ENCODE measurements at regions not wholly inside any gene's neighbourhood (a gene's known extent, or its start where the extent isn't known, plus 50 kb on each side); places are given as distances from the start of the nearest gene placed in this dataset.

- no peak for DNase-seq (ENCODE audit: low read depth in 2 of 2, low spot score in 1 of 2)
Measured at GRCh38 chr9:126123927-126124326, 202.7 kb upstream of the MVB12B start.

DNA sequence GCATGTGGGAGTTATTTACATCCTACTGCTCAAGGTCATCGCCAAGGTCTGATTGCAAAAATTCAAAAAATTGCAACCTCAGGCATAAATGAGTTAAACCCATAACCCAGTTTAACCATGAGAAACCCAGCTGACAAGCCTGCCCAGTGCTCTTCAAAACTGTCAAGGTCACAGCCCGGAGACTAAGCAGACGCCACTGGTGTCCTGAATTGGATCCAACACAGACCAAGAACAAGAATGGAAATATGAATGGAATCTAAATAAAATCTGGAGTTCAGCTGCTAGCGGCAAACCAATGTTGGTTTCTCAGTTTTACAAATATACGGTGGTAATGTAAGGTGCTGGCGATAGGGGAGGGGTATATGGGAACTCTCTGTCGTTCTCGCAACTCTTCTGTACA lies 201.5 kb upstream of the MVB12B start:
- no peak for DNase-seq (ENCODE audit: low read depth in 2 of 2, low spot score in 1 of 2)

DNA sequence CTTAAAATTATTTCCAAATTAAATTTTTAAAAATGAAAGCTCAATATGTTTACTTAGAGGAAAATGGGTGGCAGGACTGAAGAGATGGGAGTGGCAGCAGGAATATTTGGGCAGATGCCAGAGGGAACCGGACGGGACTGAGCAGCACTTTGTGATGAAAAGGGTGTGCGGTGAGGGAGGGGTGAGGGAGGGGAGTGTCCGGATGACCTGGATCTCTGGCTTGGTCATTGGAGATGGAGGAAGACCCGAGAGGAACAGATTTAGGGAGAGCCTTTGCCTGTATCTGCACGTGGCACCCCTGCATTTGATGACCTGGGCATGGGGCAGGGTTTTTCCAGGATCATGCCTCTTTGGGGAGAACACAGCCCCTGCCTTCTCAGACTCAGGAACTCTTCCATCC lies 201.1 kb upstream of the MVB12B start:
- no peak for DNase-seq (ENCODE audit: low read depth in 2 of 2, low spot score in 1 of 2)

DNA sequence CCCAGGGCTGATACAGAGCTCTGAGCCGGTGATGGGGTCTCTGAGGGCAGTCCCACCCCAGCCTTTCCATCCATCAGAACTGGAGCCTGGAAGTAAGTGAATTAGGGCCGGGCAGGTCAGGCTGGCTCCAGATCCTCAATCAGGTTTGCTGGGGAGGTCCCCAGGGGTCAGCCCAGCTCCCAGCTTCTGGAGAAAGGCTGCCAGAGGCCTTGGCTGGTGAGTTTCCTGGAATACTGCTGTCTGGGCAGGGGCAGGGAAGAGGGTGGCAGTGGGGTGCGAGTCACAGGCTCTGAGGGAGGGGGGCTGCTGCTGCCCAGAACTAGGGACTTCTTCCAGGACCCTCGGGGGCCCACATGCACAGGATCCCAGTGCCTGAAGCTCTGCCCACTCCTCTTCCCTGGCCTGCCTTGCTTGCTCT lies 200.6 kb upstream of the MVB12B start:
- no peak for DNase-seq (ENCODE audit: low read depth in 2 of 2, low spot score in 1 of 2)

- no peak for DNase-seq (ENCODE audit: low read depth in 2 of 2, low spot score in 1 of 2)
Measured at GRCh38 chr9:126126807-126127206, 199.8 kb upstream of the MVB12B start.

- no peak for DNase-seq (ENCODE audit: low read depth in 2 of 2, low spot score in 1 of 2)
Measured at GRCh38 chr9:126127591-126127990, 199.0 kb upstream of the MVB12B start.

DNA sequence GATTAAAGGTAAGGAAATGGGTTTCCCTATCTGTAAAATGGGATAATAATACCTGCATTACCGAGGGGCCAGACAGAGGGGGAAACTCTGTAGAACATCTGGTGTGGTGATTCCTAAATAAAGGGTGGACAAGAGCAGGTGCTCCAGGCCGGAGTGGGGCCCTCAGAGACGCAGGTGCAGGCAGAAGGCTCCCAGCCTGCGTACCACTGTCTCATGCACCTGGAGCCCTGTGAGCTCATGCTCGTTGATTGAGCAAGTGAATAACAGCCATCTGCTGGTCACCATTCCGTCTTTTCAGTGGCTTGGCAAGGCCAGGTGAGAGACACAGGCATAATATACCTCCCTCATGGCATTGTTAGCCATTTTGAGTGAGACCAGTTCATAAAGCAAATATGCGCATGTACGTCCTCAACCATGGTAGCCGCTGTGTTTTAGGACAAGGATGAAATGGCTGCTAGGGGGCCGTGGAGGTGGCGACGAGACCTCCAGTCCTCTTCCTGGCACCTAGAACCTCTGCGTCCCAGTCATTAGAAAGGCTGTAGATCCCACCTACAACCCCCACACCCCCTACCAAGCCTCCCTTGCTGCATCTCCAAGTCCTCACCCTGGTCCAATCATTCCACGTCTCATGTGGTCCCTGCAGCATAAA lies 198.0 kb upstream of the MVB12B start:
- DNase-seq (ENCODE audit: low read depth in 2 of 2, low spot score in 1 of 2) = no peak

DNA sequence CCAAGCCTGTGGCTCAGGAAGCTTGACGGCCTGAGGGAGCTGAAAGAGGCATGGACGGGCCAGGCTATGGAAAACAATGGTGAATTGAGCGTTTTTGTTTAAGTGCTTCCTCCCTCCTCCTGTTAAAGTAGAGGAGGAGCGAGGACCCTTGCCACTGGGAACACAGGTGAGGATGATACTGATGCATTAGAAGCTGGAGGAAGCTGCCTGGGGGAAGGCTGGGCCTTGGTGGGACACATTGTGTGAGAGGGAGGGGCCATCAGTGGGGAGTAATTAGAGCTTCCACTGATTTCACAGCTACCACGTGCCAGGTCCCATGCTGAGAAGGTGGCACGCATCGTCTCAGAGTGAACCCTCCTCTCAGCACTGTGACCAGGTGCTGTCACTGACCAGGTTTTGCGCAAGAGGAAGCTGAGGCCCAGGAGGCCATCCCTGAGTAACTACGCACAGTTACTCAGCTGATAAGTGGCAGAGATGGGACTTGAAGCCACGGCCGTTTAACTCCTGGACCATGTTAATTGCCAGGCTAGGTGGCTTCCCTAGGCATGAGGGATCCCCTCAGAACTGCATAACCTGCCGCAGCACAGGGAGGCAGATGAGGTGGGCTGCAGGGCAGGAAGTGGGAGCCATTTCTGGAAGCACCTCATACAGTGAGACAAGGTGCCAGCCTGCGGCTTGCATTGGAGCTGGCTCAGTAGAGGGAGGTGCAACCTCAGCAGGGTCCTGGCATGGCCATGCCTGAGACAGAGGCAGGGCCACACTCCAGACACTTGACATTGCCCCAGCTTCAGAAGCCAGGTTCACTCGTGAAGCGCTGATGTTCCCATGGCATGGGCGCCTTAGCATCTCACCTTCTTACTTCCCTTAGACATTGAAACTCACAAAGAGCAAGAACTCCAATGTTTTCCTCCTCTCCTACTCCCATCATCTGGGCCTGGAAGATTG lies 195.3 kb upstream of the MVB12B start:
- no peak for DNase-seq (ENCODE audit: low read depth in 2 of 2, low spot score in 1 of 2)

DNA sequence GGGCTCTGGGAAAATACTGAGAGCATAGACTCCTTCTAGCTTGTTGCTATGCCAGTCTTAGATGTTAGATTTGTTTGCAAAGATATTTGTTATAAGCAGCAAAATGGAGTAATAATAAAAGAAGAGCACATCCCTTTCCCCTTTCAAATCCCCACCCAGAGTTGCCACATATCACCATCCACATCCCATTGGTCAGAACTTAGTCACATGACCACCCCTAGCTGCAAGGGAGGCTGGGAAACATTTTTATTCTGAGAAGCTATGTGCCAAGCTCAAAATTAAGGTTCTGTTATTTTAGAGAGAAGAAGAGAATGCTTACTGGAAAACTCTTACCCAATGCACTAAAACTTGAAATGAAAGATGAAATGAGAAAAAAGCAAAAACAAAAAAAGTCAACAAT lies 193.9 kb upstream of the MVB12B start:
- DNase-seq (ENCODE audit: low read depth in 2 of 2, low spot score in 1 of 2) = no peak

- no peak for DNase-seq (ENCODE audit: low read depth in 2 of 2, low spot score in 1 of 2)
Measured at GRCh38 chr9:126144196-126144595, 182.4 kb upstream of the MVB12B start.

DNA sequence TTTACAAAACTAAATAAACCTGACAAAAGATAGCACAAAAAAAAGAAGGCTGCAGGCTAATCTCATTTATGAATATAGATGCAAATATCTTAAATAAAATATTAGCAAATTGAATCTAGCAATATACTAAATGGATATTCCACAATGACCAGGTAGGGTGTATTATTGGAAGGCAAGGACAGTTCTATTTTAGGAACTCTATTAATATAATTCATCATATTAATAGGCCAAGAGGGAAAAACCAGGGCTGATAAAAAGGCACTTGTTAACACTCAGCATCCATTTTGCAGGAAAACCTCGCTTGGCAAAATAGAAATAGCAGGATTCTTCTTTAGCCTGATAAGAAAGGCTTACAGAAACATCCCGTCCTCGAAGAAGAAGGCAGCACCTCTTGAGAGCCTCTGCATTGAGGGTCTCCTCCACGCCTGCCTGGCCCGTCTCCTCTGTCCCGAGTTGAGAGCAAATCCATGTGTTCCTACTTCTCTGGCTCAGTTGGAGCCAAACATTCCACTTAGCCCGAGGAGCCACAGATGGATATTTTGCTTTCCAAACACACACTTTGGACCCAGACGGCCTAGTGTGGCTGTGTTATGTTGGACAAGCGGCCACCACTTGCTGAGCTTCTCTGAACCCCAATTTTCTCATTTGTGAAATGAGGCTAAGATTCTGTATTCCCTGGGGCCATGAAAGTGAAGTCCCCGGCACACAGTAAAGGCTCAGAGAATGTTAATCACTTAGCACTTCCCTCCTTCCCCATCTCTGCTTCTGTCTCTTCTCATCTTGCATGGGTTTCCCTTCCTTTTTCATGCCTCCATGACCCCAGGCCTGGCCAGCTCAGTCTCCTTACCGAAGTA lies 181.8 kb upstream of the MVB12B start:
- DNase-seq (ENCODE audit: low read depth in 2 of 2, low spot score in 1 of 2) = no peak

DNA sequence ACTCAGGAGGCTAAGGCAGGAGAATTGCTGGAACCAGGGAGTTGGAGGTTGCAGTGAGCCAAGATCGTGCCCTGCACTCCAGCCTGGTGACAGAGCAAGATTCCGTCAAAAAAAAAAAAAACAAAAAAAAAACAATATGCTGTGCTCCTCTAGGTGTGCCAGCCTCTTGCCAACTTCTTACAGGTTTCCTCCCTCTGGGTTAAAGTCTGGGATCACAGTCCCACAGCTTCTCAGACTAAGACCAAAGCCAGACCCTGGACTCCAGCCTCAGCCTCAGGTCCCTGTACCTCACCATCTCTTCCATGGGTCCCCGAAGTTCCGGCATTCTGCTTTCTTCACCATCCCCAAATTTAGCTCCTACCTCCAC lies 180.8 kb upstream of the MVB12B start:
- no peak for DNase-seq (ENCODE audit: low read depth in 2 of 2, low spot score in 1 of 2)

DNA sequence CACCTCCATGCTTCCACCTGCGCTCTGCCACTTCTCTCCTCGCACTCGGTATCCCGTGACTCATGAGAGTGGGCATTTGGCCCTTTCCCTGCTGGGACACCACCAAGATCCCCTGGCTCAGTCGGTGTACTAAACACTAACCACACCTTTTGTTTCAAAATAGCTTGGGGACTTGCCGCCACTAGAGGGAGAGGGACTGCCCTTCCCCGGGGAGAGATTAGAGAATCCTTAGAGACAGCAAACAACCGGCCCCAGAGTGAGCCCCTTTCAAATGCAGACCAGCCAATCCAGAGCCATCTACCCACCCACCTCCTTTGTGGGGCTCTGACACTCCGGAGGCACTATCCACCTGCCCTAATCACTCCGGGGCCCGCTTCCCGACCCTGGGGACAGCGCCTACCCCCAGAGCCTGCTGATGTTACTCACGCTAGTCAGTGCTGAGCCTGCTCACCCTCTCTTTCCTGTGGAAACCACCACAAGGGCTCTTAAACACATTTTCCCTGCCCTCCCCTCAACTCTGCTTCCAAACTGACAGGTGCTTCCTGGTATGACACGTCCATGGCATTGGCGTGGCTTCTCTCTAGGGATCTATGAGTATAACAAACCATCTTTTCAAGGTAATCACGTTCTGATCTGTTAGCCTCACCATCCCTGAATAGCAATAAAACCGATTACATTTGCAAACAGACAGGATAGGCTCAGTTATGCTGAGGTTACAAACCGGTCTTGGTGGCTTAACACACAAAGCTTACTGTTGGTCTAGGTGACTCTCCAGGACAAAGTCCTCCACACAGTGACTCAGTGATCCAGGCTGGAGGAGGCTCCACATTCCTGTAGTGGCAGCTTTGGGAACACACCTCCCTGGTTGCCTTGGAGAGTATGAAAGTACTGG lies 180.1 kb upstream of the MVB12B start:
- DNase-seq (ENCODE audit: low read depth in 2 of 2, low spot score in 1 of 2) = no peak

DNA sequence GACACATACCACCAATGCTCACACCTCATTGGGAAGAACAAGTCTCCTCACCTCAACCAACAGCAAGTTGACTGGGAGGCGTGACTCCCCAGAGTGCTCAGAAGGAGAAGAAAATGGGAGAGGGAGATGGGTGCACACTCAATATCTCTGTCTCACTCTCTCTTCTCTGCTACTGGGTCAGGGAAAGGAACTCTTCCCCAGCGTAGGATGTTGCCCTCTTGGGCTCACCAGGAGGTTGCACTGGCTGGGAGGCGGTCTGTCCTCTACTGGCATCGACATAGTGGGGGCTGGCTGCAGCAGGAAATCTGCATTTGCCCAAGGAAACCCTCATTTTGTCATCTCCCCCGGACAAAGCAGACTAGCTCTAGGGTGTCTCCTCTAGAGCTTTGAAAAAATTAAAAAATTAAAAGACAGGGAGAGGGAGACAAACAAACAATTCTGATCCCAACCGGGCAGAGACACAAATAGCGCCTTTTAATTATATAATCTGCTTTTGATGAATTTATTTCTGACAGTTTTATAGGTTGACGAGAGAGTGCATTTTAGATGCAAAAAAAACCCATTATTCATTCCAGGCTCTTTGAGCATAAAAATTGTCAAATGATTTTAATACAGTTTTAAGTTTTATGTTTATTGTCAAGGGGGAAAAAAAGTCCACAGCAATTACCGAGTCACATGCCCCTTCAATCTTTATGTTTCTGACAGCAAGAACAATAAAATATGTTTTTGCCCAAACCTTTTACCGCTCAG lies 179.3 kb upstream of the MVB12B start:
- DNase-seq (ENCODE audit: low read depth in 2 of 2, low spot score in 1 of 2) = no peak

DNA sequence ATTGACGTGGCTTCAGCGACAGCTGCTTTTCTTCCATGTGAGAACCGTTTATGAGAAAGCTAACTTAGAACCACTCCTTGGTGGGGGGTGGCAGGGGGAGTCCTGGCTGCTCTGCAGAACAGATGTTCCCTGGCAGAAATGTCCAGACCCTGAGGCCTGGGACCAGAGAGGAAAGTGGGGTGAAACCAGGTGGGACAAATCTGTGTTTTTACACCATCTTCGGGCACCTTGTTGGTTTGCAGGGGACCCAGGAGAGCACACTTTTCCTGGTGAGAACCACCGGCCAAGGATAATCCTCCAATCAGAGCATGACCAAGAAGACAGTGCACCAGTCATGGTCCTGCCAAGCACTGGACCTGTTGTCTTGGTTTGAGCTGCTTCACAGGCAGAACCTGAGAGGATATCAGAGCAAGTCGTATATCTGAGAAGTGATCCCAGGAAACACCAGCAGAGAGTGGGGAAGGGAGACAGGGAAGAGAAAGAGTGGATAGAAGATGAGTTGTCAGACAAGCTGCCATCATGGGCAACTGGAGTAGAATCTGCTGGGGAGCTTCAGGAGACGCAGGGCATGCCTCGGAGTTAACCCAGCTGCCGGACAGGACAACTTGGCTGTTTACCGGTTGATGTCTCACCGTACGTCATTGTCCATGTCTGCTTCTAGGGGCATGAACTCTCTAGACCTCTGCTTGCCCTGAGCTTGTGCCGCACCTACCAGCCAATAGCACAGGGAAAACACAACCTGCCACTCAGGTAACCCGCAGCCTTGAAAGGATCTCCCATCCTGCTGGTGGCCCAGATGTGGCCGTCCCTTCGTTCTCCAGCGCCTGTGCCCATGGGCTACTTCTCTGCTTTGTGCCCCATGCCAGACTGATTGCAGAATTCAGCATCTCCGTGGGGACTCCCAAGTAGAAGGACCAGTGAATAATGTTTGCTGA lies 178.4 kb upstream of the MVB12B start:
- DNase-seq (ENCODE audit: low read depth in 2 of 2, low spot score in 1 of 2) = no peak

DNA sequence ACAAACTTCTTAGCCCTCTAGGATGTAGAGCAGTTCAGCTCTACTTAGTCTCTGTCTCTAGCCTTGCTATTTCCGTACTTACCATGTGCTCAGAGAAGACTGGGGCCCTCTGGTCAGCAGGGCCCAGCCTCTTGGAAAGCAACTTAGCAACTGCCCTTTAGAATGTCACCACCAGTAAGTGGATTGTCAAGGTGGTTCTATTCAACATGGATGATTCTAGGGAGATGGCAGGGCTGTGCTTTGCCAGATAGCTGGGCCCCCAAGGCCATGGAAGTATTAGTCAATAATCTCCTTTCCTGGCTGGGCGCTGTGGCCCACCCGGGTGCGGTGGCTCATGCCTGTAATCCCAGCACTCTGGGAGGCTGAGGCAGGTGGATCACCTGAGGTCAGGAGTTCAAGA lies 177.6 kb upstream of the MVB12B start:
- no peak for DNase-seq (ENCODE audit: low read depth in 2 of 2, low spot score in 1 of 2)

DNA sequence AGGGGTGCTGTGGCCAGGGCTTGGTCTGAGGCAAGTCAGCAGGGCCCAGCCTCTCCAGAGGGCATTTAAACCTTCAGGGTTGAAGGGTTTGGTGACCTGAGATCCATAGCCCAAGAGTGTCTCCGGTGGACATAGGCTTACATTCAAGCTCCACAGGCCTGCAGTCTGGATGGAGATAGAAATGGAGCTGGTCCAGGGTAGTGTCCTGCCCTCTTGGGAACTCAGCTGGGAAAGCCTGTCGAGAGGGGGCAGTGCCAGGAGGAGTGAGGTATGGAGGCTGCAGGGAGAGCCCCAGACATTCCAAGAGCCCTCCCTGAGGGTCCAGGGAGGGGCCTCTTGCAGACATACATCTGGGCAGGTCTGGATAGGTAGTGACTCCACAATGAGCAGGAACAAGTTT lies 177.0 kb upstream of the MVB12B start:
- no peak for DNase-seq (ENCODE audit: low read depth in 2 of 2, low spot score in 1 of 2)

DNA sequence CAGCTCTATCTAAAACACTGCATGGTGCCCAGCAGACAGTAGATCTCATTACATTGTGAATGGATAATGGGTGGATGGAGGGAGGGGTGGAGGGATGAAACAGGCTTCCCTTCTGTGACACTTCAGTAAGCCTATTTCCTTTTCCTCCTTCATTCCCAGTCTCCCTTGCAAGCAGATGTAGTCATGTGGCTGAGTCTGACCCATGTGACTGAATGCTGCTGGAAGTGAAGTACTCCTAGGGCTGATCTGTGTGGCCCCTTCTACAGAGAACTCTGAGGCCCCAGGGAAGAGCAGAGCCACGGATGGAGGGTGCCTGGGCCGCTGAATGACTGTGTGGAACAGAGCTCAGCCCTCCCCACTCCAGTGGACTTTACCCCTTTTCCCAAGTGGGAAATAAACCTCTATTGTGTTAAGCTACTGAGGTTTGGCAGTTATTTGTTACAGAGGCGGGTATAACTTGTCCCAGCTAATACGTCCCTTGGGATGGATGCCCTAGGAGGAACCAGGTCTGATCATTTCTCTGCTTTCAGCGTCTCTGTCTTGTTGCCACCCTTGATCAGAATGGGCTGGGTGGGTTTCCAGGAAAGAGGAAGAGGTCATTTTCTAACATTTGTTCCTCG lies 176.1 kb upstream of the MVB12B start:
- no peak for DNase-seq (ENCODE audit: low read depth in 2 of 2, low spot score in 1 of 2)
